ENCODE measurements at regions not wholly inside any gene's neighbourhood (a gene's known extent, or its start where the extent isn't known, plus 50 kb on each side); places are given as distances from the start of the nearest gene placed in this dataset.

DNA sequence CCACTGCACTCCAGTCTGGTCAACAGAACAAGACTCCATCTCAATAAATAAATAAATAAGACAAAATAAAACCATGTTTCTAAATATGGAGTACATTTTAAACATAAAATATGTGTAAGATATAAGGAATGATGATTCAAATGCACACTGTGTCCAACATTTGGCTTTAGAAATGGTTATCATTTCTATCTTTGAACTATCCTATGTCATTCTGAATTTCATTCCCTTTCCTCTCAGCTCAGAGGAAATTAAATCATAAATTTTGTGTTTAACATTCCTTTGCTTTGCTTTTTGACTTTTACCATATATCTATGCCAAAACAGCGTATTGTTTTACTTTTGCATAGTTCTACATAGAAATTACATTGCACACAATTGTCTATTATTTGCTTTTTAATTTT, 130.9 kb downstream of the GNAT3 start:
- Histone ChIP-seq H3K9me1 (replicated peaks; ENCODE audit: control insufficient read depth, extremely low read depth, insufficient read depth, low read length) (no peaks in the 10 kb centered on the region), H3K4me3 (replicated peaks in 1 of 3; ENCODE audit: insufficient read depth in 1 of 3, low read depth in 1 of 3, low read length in 3 of 3) (no peak overlapping the region), H3K36me3 (ENCODE audit: control insufficient read depth in 2 of 2, extremely low read depth in 1 of 2, insufficient read depth in 2 of 2, low read length in 2 of 2) (no peaks in the 10 kb centered on the region), H3K27me3 (ENCODE audit: control insufficient read depth in 2 of 2, insufficient read depth in 2 of 2, low read length in 2 of 2) (no peaks in the 10 kb centered on the region), H3K4me1 (ENCODE audit: control insufficient read depth, extremely low read depth, insufficient read depth, low read length) (peaks cover 23% of the 10 kb centered on the region), H3K79me2 (ENCODE audit: control insufficient read depth, insufficient read depth, low read length) (no peaks in the 10 kb centered on the region), H3K27ac (ENCODE audit: insufficient read depth, low read depth, low read length) (no peak overlapping the region), H2AFZ (ENCODE audit: low read depth, low read length) (no peak overlapping the region), H3K9ac (replicated peaks; ENCODE audit: extremely low read depth, insufficient read depth, low read length) (no peak overlapping the region), H3K4me2 (ENCODE audit: insufficient read depth, low read length) (no peak overlapping the region), H4K20me1 (replicated peaks; ENCODE audit: control insufficient read depth, extremely low read depth, insufficient read depth, low read length) (no peaks in the 10 kb centered on the region), H3K9me3 (replicated peaks; ENCODE audit: control insufficient read depth, insufficient read depth, low read length) (no peaks in the 10 kb centered on the region)
- BruUV-seq (replicated peaks) = no TSS peak
- POLR2A ChIA-PET = no interaction called here
- dilution Hi-C loops (cut with MboI; ENCODE audit: extremely low pct_ligation_motif_present, low sequenced_read_pairs) (no loop called here), intact Hi-C loops (cut with micrococcal nuclease) (no loop called here)
- CTCF ChIA-PET = no interaction called here
- no peak for DNase-seq (ENCODE audit: low read depth, low spot score)
- TF ChIP-seq FOS (IDR thresholded peaks at IDR 0.05; ENCODE audit: borderline replicate concordance, insufficient read depth, low read length) = no peak
- TF ChIP-seq POLR2A (IDR thresholded peaks at IDR 0.05; ENCODE audit: low read depth, low read length) = no peak
- TF ChIP-seq POLR2AphosphoS5 (IDR thresholded peaks at IDR 0.05; ENCODE audit: insufficient read depth, low read depth, low read length) = no peak
- TF ChIP-seq EZH2 (IDR thresholded peaks at IDR 0.05; ENCODE audit: borderline replicate concordance, low read depth, low read length, severe bottlenecking) = no peak
- TF ChIP-seq JUN (IDR thresholded peaks at IDR 0.05; ENCODE audit: borderline replicate concordance, insufficient read depth, insufficient read length, low read depth) = no peak
- TF ChIP-seq MAX (IDR thresholded peaks at IDR 0.05; ENCODE audit: insufficient read depth, insufficient read length) = no peak
- TF ChIP-seq, protein P1, sequence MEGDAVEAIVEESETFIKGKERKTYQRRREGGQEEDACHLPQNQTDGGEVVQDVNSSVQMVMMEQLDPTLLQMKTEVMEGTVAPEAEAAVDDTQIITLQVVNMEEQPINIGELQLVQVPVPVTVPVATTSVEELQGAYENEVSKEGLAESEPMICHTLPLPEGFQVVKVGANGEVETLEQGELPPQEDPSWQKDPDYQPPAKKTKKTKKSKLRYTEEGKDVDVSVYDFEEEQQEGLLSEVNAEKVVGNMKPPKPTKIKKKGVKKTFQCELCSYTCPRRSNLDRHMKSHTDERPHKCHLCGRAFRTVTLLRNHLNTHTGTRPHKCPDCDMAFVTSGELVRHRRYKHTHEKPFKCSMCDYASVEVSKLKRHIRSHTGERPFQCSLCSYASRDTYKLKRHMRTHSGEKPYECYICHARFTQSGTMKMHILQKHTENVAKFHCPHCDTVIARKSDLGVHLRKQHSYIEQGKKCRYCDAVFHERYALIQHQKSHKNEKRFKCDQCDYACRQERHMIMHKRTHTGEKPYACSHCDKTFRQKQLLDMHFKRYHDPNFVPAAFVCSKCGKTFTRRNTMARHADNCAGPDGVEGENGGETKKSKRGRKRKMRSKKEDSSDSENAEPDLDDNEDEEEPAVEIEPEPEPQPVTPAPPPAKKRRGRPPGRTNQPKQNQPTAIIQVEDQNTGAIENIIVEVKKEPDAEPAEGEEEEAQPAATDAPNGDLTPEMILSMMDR (IDR thresholded peaks at IDR 0.05; ENCODE audit: extremely low read depth in 1 of 2, insufficient read depth in 1 of 2, low read depth in 1 of 2, low read length in 2 of 2) = no peak
- TF ChIP-seq MYC (IDR thresholded peaks at IDR 0.05; ENCODE audit: low read depth, low read length) = no peak
- no peak for TF ChIP-seq GATA2 (IDR thresholded peaks at IDR 0.05; ENCODE audit: insufficient read depth, insufficient read length, low read depth, low read length)
- no peak for FAIRE-seq

Measured in endothelial cell of umbilical vein (primary cell).